ENCODE measurements at regions not wholly inside any gene's neighbourhood (a gene's known extent, or its start where the extent isn't known, plus 50 kb on each side); places are given as distances from the start of the nearest gene placed in this dataset.

GRCh38 chr6:169315830-169316614, 62.4 kb upstream of the THBS2 start:
- TF ChIP-seq MAX (IDR thresholded peaks at IDR 0.05; ENCODE audit: insufficient read depth, insufficient read length), result no peak
- no peak for TF ChIP-seq CTCF (IDR thresholded peaks at IDR 0.05; ENCODE audit: extremely low read depth in 1 of 2, insufficient read depth in 1 of 2, low read depth in 1 of 2, low read length in 2 of 2)
- no peak for TF ChIP-seq POLR2A (IDR thresholded peaks at IDR 0.05; ENCODE audit: low read depth, low read length)
- TF ChIP-seq FOS (IDR thresholded peaks at IDR 0.05; ENCODE audit: borderline replicate concordance, insufficient read depth, low read length), result no peak

All from endothelial cell of umbilical vein (primary cell).